NCI-H774 (cell line): ENCODE measurements at regions not wholly inside any gene's neighbourhood (a gene's known extent, or its start where the extent isn't known, plus 50 kb on each side); places are given as distances from the start of the nearest gene placed in this dataset.

Source experiments
- DNase-seq: peaks from one replicate; lab custom pipeline; 2025; lab: John Stamatoyannopoulos, UW

GRCh38 chr5:164844348-164844747 lies 1338.9 kb downstream of the MAT2B start:
- DNase-seq = no peak

- no peak for DNase-seq
These were observed 1355.5 kb downstream of the MAT2B start for GRCh38 chr5:164860896-164861295.

- DNase-seq = no peak
These were observed 1356.2 kb downstream of the MAT2B start for GRCh38 chr5:164861610-164862009.

GRCh38 chr5:164868761-164869160 lies 1363.3 kb downstream of the MAT2B start:
- DNase-seq = no peak

GRCh38 chr5:164869325-164869724 lies 1363.9 kb downstream of the MAT2B start:
- no peak for DNase-seq

- no peak for DNase-seq
These were observed 1371.4 kb downstream of the MAT2B start for GRCh38 chr5:164876793-164877192.

GRCh38 chr5:164881442-164881841 lies 1376.0 kb downstream of the MAT2B start:
- no peak for DNase-seq

- no peak for DNase-seq
These were observed 1379.8 kb downstream of the MAT2B start for GRCh38 chr5:164885179-164885578.

GRCh38 chr5:164893071-164893470 lies 1387.7 kb downstream of the MAT2B start:
- no peak for DNase-seq

GRCh38 chr5:164898705-164899104 lies 1393.3 kb downstream of the MAT2B start:
- no peak for DNase-seq

GRCh38 chr5:164909673-164910072 lies 1404.3 kb downstream of the MAT2B start:
- no peak for DNase-seq

- no peak for DNase-seq
These were observed 1416.3 kb downstream of the MAT2B start for GRCh38 chr5:164921722-164922121.

GRCh38 chr5:164934039-164934438 lies 1428.6 kb downstream of the MAT2B start:
- DNase-seq = no peak

- DNase-seq = no peak
These were observed 1429.1 kb downstream of the MAT2B start for GRCh38 chr5:164934561-164934960.

- no peak for DNase-seq
These were observed 1435.7 kb downstream of the MAT2B start for GRCh38 chr5:164941132-164941531.

- no peak for DNase-seq
These were observed 1445.5 kb downstream of the MAT2B start for GRCh38 chr5:164950927-164951326.

- DNase-seq = no peak
These were observed 1446.2 kb downstream of the MAT2B start for GRCh38 chr5:164951570-164951969.

- DNase-seq = no peak
These were observed 1453.3 kb downstream of the MAT2B start for GRCh38 chr5:164958688-164959087.

- DNase-seq = no peak
These were observed 1454.3 kb downstream of the MAT2B start for GRCh38 chr5:164959761-164960160.

- no peak for DNase-seq
These were observed 1457.0 kb downstream of the MAT2B start for GRCh38 chr5:164962329-164962961.

GRCh38 chr5:164966611-164967010 lies 1461.2 kb downstream of the MAT2B start:
- no peak for DNase-seq

GRCh38 chr5:164967354-164967753 lies 1461.9 kb downstream of the MAT2B start:
- DNase-seq = no peak

- DNase-seq = no peak
These were observed 1467.6 kb downstream of the MAT2B start for GRCh38 chr5:164972973-164973372.

- no peak for DNase-seq
These were observed 1470.6 kb downstream of the MAT2B start for GRCh38 chr5:164975986-164976385.

GRCh38 chr5:164980480-164980879 lies 1475.1 kb downstream of the MAT2B start:
- no peak for DNase-seq
